HFF-Myc (cell line): ENCODE measurements at regions not wholly inside any gene's neighbourhood (a gene's known extent, or its start where the extent isn't known, plus 50 kb on each side); places are given as distances from the start of the nearest gene placed in this dataset.

Source experiments
- DNase-seq: peaks from one replicate; pipeline ENCODE4 v3.0.0-alpha.2; 2011; ENCODE audit warnings: low read depth; ENCODE audit errors: extremely low read depth
- H3K4me3 ChIP-seq: replicated peaks from 2 replicates; pipeline ENCODE4 v1.5.1; 2011; ENCODE audit warnings: low read depth, mild to moderate bottlenecking, control low read depth, low read length
- TF ChIP-seq, protein P1 (sequence below): IDR thresholded peaks from 2 replicates; pipeline ENCODE4 v1.5.1; 2012; ENCODE audit warnings: mild to moderate bottlenecking, low read depth, low read length, control low read depth; ENCODE audit errors: missing control alignments

DNA sequence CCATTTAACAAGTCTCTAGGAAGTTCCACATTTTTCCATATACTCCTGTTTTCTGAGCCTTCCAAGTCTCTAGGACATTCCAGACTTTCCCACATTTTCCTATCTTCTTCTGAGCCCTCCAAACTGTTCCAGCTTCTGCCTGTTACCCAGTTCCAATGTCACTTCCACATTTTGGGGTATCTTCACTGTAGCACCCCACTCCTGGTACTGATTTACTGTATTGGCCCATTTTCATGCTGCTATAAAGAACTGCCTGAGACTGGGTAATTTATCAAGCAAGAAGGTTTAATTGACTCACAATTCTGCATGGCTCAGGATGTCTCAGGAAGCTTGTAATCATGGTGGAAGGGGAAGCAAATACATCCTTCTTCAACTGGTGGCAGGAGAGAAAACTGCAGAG, 285.0 kb downstream of the LRRIQ3 start:
- no peak overlapping the region for H3K4me3 ChIP-seq
- DNase-seq = no peak
- TF ChIP-seq, protein P1, sequence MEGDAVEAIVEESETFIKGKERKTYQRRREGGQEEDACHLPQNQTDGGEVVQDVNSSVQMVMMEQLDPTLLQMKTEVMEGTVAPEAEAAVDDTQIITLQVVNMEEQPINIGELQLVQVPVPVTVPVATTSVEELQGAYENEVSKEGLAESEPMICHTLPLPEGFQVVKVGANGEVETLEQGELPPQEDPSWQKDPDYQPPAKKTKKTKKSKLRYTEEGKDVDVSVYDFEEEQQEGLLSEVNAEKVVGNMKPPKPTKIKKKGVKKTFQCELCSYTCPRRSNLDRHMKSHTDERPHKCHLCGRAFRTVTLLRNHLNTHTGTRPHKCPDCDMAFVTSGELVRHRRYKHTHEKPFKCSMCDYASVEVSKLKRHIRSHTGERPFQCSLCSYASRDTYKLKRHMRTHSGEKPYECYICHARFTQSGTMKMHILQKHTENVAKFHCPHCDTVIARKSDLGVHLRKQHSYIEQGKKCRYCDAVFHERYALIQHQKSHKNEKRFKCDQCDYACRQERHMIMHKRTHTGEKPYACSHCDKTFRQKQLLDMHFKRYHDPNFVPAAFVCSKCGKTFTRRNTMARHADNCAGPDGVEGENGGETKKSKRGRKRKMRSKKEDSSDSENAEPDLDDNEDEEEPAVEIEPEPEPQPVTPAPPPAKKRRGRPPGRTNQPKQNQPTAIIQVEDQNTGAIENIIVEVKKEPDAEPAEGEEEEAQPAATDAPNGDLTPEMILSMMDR = no peak

DNA sequence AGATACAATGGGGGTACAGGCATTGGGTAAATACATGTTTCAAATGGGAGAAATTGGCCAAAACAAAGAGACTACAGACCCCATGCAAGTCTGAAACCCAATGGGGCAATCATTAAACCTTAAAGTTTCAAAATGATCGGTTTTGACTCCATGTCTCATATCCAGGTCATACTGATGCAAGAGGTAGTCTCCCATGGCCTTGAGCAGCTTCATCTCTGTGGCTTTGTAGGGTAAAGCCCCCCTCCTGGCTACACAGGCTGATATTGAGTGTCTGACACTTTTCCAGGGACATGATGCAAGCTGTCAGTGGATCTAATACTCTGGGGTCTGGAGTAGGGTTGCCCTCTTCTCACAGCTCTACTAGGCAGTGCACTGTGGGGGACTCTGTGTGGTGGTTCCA, 286.1 kb downstream of the LRRIQ3 start:
- TF ChIP-seq, protein P1 = no peak
- no peak for DNase-seq
- H3K4me3 ChIP-seq = no peak overlapping the region

DNA sequence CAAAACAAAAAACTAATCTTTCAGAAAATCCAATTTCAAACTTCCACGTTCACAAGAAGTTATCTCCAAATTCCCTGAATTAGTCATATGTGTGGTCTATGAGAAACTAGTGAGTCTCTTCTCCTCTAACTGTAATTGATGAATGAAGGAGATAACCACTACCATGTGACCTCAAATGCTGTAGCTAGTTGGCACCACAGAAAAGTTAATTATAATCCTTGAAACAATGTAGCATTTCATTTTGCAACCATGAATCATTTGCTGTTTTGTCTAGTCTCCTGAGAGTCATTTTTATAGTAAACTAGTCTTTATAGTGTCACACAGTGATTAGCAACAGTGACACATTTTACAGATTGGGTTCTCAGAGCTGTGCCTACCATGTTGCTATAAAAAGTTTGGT, 287.5 kb downstream of the LRRIQ3 start:
- TF ChIP-seq, protein P1 = no peak
- H3K4me3 ChIP-seq = no peak overlapping the region
- no peak for DNase-seq

DNA sequence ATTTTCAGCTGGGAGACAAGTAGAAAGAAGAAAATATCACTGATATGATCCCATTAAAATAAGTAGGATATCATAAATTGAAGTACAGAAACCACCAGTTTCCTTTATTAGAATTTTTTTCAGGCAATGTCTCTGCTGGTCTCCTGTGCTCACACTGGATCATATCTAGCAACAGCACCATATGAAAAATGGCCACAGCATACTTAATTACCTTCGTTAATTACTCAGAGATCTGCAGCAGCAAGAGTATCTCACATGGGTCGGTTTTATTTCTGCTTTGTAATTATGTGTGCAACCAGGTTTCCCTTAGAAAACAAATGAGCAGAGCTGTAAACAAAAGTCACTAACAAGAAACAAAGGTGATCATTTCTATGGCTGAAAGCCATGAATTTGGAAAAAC, 287.9 kb downstream of the LRRIQ3 start:
- TF ChIP-seq, protein P1 = no peak
- DNase-seq = no peak
- no peak overlapping the region for H3K4me3 ChIP-seq

DNA sequence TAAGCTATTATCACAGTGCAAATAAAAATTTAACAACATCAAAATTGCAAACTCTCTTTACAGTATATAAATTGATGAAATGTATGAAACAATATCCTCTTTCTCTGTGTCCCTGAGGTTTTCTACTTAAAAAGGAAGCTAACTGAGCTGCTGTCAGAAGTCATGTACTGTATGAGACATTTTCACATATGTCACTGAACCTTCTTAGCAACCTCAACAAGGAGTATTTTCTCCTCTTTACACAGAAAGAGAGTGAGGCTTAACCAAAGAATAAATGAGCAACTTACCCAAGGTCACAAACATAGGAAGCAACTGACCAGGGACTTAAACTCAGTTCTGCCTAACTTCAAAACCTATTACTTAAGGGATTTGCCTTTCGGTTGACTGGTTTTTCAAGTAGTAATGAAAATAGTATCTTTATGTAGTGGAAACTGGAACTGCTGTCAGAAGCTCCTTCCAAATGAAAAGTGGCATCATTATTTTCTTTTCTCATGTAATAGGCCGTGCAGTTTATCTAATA, 288.9 kb downstream of the LRRIQ3 start:
- TF ChIP-seq, protein P1 = no peak
- no peak overlapping the region for H3K4me3 ChIP-seq
- DNase-seq = no peak

DNA sequence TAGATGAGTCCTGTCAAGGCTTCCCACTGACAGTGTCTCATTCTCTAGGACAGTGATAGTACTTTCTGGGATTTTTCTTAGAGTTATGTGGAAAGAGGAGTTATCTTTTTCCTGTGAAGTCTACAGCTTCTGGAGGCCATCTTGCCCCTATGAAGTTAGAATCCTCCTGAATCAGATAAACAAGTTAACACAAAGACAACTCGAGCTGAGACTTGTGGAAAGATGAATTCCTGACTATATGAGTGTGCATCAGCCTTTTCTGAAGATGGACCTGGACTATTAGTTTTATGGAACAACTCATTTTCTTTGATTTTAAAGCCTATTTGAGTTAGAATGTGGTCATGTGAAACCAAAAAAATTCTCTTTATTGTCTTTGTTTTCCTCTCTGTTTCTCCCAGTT, 290.9 kb downstream of the LRRIQ3 start:
- no peak for DNase-seq
- no peak overlapping the region for H3K4me3 ChIP-seq
- TF ChIP-seq, protein P1 = no peak

DNA sequence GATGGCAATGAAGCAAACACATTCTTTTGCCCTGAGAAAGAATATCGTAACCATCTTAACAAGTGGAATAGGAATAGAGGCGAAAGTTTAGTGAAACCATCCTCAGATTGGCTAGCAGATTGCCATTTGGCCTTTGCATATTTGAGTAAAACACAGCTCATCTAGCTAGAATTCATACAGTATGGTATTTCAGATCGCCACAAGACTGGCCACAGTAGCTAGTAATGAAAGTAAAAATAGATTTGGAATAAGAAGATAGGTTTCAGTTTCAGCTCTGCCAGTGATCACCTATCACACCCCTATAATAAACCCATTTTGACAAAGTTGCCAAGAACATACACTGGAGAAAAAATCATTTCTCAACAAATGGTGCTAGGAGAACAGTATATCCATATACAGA, 294.9 kb downstream of the LRRIQ3 start:
- no peak for DNase-seq
- TF ChIP-seq, protein P1 = no peak
- no peak overlapping the region for H3K4me3 ChIP-seq
